ENCODE measurements at regions not wholly inside any gene's neighbourhood (a gene's known extent, or its start where the extent isn't known, plus 50 kb on each side); places are given as distances from the start of the nearest gene placed in this dataset.

DNA sequence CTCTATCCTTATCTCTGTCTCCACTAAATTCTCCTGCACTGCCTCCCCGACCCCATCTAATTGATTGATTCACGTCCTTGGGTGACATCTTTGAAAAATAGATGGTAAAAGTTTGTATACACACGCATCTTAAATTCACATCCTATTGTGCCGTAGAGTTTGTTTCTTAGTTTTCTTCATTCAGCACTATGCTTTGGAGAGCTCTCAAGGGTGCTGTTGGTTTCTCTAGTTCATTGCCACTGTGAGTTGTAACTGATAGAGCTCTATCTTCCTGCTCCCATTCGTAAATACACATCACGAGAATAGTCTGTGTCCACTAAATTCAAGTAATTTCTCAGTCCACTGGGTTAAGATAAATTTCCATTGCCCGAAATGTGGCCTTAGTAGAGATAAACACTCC lies 1537.4 kb downstream of the AACS start:
- Histone ChIP-seq H3K27ac (ENCODE audit: insufficient read depth, low read depth, low read length) (no peak overlapping the region), H3K4me1 (ENCODE audit: control insufficient read depth, extremely low read depth, insufficient read depth, low read length) (no peaks in the 10 kb centered on the region), H3K36me3 (ENCODE audit: control insufficient read depth in 2 of 2, extremely low read depth in 1 of 2, insufficient read depth in 2 of 2, low read length in 2 of 2) (no peaks in the 10 kb centered on the region), H3K9ac (replicated peaks; ENCODE audit: extremely low read depth, insufficient read depth, low read length) (no peak overlapping the region), H3K9me3 (replicated peaks; ENCODE audit: control insufficient read depth, insufficient read depth, low read length) (no peaks in the 10 kb centered on the region), H3K9me1 (replicated peaks; ENCODE audit: control insufficient read depth, extremely low read depth, insufficient read depth, low read length) (no peaks in the 10 kb centered on the region), H3K79me2 (ENCODE audit: control insufficient read depth, insufficient read depth, low read length) (no peaks in the 10 kb centered on the region), H3K4me3 (replicated peaks in 1 of 3; ENCODE audit: insufficient read depth in 1 of 3, low read depth in 1 of 3, low read length in 3 of 3) (no peak overlapping the region), H3K27me3 (ENCODE audit: control insufficient read depth in 2 of 2, insufficient read depth in 2 of 2, low read length in 2 of 2) (no peaks in the 10 kb centered on the region), H2AFZ (ENCODE audit: low read depth, low read length) (no peak overlapping the region), H3K4me2 (ENCODE audit: insufficient read depth, low read length) (no peak overlapping the region), H4K20me1 (replicated peaks; ENCODE audit: control insufficient read depth, extremely low read depth, insufficient read depth, low read length) (no peaks in the 10 kb centered on the region)
- BruUV-seq (replicated peaks): no TSS peak
- DNase-seq (ENCODE audit: low read depth, low spot score) (no peak), FAIRE-seq (no peak)
- TF ChIP-seq JUN (IDR thresholded peaks at IDR 0.05; ENCODE audit: borderline replicate concordance, insufficient read depth, insufficient read length, low read depth) (no peak), GATA2 (IDR thresholded peaks at IDR 0.05; ENCODE audit: insufficient read depth, insufficient read length, low read depth, low read length) (no peak), FOS (IDR thresholded peaks at IDR 0.05; ENCODE audit: borderline replicate concordance, insufficient read depth, low read length) (no peak), EZH2 (IDR thresholded peaks at IDR 0.05; ENCODE audit: borderline replicate concordance, low read depth, low read length, severe bottlenecking) (no peak), MYC (IDR thresholded peaks at IDR 0.05; ENCODE audit: low read depth, low read length) (no peak), POLR2AphosphoS5 (IDR thresholded peaks at IDR 0.05; ENCODE audit: insufficient read depth, low read depth, low read length) (no peak), POLR2A (IDR thresholded peaks at IDR 0.05; ENCODE audit: low read depth, low read length) (no peak)
- TF ChIP-seq, protein P1, sequence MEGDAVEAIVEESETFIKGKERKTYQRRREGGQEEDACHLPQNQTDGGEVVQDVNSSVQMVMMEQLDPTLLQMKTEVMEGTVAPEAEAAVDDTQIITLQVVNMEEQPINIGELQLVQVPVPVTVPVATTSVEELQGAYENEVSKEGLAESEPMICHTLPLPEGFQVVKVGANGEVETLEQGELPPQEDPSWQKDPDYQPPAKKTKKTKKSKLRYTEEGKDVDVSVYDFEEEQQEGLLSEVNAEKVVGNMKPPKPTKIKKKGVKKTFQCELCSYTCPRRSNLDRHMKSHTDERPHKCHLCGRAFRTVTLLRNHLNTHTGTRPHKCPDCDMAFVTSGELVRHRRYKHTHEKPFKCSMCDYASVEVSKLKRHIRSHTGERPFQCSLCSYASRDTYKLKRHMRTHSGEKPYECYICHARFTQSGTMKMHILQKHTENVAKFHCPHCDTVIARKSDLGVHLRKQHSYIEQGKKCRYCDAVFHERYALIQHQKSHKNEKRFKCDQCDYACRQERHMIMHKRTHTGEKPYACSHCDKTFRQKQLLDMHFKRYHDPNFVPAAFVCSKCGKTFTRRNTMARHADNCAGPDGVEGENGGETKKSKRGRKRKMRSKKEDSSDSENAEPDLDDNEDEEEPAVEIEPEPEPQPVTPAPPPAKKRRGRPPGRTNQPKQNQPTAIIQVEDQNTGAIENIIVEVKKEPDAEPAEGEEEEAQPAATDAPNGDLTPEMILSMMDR (IDR thresholded peaks at IDR 0.05; ENCODE audit: extremely low read depth in 1 of 2, insufficient read depth in 1 of 2, low read depth in 1 of 2, low read length in 2 of 2): no peak
- TF ChIP-seq, protein P2, sequence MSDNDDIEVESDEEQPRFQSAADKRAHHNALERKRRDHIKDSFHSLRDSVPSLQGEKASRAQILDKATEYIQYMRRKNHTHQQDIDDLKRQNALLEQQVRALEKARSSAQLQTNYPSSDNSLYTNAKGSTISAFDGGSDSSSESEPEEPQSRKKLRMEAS (IDR thresholded peaks at IDR 0.05; ENCODE audit: insufficient read depth, insufficient read length): no peak
- dilution Hi-C loops (cut with MboI; ENCODE audit: extremely low pct_ligation_motif_present, low sequenced_read_pairs) (no loop called here), intact Hi-C loops (cut with micrococcal nuclease) (no loop called here)
- ChIA-PET CTCF (no interaction called here), POLR2A (no interaction called here)

All from endothelial cell of umbilical vein (primary cell).